ENCODE measurements at regions not wholly inside any gene's neighbourhood (a gene's known extent, or its start where the extent isn't known, plus 50 kb on each side); places are given as distances from the start of the nearest gene placed in this dataset.

- intact Hi-C loops (cut with micrococcal nuclease) = no loop called here
- no peak overlapping the region for H3K4me2 ChIP-seq (ENCODE audit: low read length)
- H3K4me1 ChIP-seq (ENCODE audit: control insufficient read depth in 1 of 2, insufficient read depth in 2 of 2, low read length in 2 of 2) = no peaks in the 10 kb centered on the region
- no TSS peak for BruUV-seq (replicated peaks)
- no peak overlapping the region for H3K4me3 ChIP-seq (replicated peaks in 1 of 2; ENCODE audit: low read depth in 1 of 2, low read length in 2 of 2)
- no peaks in the 10 kb centered on the region for H3K79me2 ChIP-seq (ENCODE audit: insufficient read depth, low read length)
- no peaks in the 10 kb centered on the region for H4K20me1 ChIP-seq (ENCODE audit: insufficient read depth)
- ChIA-PET RAD21 (ENCODE audit: low non-redundant PET in 1 of 2, low total read pairs in 2 of 2, uncharacterized antibody in 2 of 2, unreplicated experiment in 2 of 2) (no interaction called here), POLR2A (no interaction called here), CTCF (no interaction called here)
- no peak overlapping the region for H3K9ac ChIP-seq (ENCODE audit: low read length)
- DNase-seq (ENCODE audit: low read depth, low spot score) = no peak
- peaks cover 10% of the 10 kb centered on the region for H3K27me3 ChIP-seq (ENCODE audit: insufficient read depth, low read length)
- no peaks in the 10 kb centered on the region for H3K9me3 ChIP-seq (ENCODE audit: control insufficient read depth in 1 of 2, insufficient read depth in 1 of 2, low read depth in 1 of 2, low read length in 2 of 2)
- ATAC-seq = no peak
- H3K27ac ChIP-seq (ENCODE audit: low read depth, low read length) = no peak overlapping the region
- TF ChIP-seq ZNF274 (IDR thresholded peaks at IDR 0.05; ENCODE audit: low read depth, low read length) (no peak), SP1 (IDR thresholded peaks at IDR 0.05; ENCODE audit: low read depth) (no peak), JUND (IDR thresholded peaks at IDR 0.05) (no peak), TCF7L2 (IDR thresholded peaks at IDR 0.05; ENCODE audit: borderline replicate concordance, extremely low read depth, insufficient read depth, insufficient read length) (no peak), MAX (IDR thresholded peaks at IDR 0.05) (no peak), YY1 (IDR thresholded peaks at IDR 0.05; ENCODE audit: extremely low read depth, insufficient replicate concordance, low read depth, low read length) (no peak), SIN3A (IDR thresholded peaks at IDR 0.05; ENCODE audit: low read depth) (no peak), ATF3 (IDR thresholded peaks at IDR 0.05) (no peak), EGR1 (IDR thresholded peaks at IDR 0.05; ENCODE audit: low read depth) (no peak), FOSL1 (IDR thresholded peaks at IDR 0.05; ENCODE audit: low read depth) (no peak), ELF1 (IDR thresholded peaks at IDR 0.05; ENCODE audit: borderline replicate concordance, low read depth) (no peak), ZFX (IDR thresholded peaks at IDR 0.05) (no peak)
- H2AFZ ChIP-seq (ENCODE audit: low read depth, low read length, poor library complexity, severe bottlenecking) = no peak overlapping the region
- no peaks in the 10 kb centered on the region for H3K36me3 ChIP-seq (ENCODE audit: control insufficient read depth in 1 of 2, insufficient read depth in 2 of 2, low read length in 2 of 2)
- no peaks in the 10 kb centered on the region for H3K9me2 ChIP-seq (ENCODE audit: insufficient read depth)
Measured at GRCh38 chr1:58223522-58223921, 323.0 kb downstream of the OMA1 start.

- ChIA-PET POLR2A (no interaction called here), CTCF (no interaction called here)
- BruUV-seq (replicated peaks) = no TSS peak
- TF ChIP-seq JUND (IDR thresholded peaks at IDR 0.05) = no peak
- no peak for TF ChIP-seq YY1 (IDR thresholded peaks at IDR 0.05; ENCODE audit: extremely low read depth, insufficient replicate concordance, low read depth, low read length)
- no peak for TF ChIP-seq EZH2phosphoT487 (IDR thresholded peaks at IDR 0.05; ENCODE audit: borderline replicate concordance)
- TF ChIP-seq EGR1 (IDR thresholded peaks at IDR 0.05; ENCODE audit: low read depth) = no peak
- TF ChIP-seq ATF3 (IDR thresholded peaks at IDR 0.05) = no peak
- no peak for TF ChIP-seq SRF (IDR thresholded peaks at IDR 0.05; ENCODE audit: low read depth)
- no peak for TF ChIP-seq CTCF (IDR thresholded peaks at IDR 0.05 in 2 of 3, conservative IDR thresholded peaks at IDR 0.05 in 1 of 3; ENCODE audit: borderline replicate concordance in 1 of 3, insufficient read depth in 1 of 3, low read depth in 2 of 3, low read length in 2 of 3)
- no peak for TF ChIP-seq SIN3A (IDR thresholded peaks at IDR 0.05; ENCODE audit: low read depth)
- TF ChIP-seq ZBTB33 (IDR thresholded peaks at IDR 0.05; ENCODE audit: extremely low read depth, insufficient replicate concordance, low read length) = no peak
Measured at GRCh38 chr1:58220836-58221472, 325.6 kb downstream of the OMA1 start.

More at GRCh38 chr1:58220836-58221472, 325.6 kb downstream of the OMA1 start:
- no peaks in the 10 kb centered on the region for H3K36me3 ChIP-seq (ENCODE audit: control insufficient read depth in 1 of 2, insufficient read depth in 2 of 2, low read length in 2 of 2)
- no peaks in the 10 kb centered on the region for H3K9me3 ChIP-seq (ENCODE audit: control insufficient read depth in 1 of 2, insufficient read depth in 1 of 2, low read depth in 1 of 2, low read length in 2 of 2)
- peaks cover 6% of the 10 kb centered on the region for H3K27me3 ChIP-seq (ENCODE audit: insufficient read depth, low read length)
- no peak overlapping the region for H3K9ac ChIP-seq (ENCODE audit: low read length)
- no peaks in the 10 kb centered on the region for H3K79me2 ChIP-seq (ENCODE audit: insufficient read depth, low read length)
- ATAC-seq (no peak), DNase-seq (ENCODE audit: low read depth, low spot score) (no peak)
- H3K9me2 ChIP-seq (ENCODE audit: insufficient read depth) = no peaks in the 10 kb centered on the region
- no peak overlapping the region for H2AFZ ChIP-seq (ENCODE audit: low read depth, low read length, poor library complexity, severe bottlenecking)
- intact Hi-C loops (cut with micrococcal nuclease) = no loop called here
- H4K20me1 ChIP-seq (ENCODE audit: insufficient read depth) = no peaks in the 10 kb centered on the region
- H3K4me3 ChIP-seq (replicated peaks in 1 of 2; ENCODE audit: low read depth in 1 of 2, low read length in 2 of 2) = no peak overlapping the region
- H3K4me2 ChIP-seq (ENCODE audit: low read length) = no peak overlapping the region
- no peak overlapping the region for H3K27ac ChIP-seq (ENCODE audit: low read depth, low read length)
- RAD21 ChIA-PET (ENCODE audit: low non-redundant PET in 1 of 2, low total read pairs in 2 of 2, uncharacterized antibody in 2 of 2, unreplicated experiment in 2 of 2) = no interaction called here
- no peaks in the 10 kb centered on the region for H3K4me1 ChIP-seq (ENCODE audit: control insufficient read depth in 1 of 2, insufficient read depth in 2 of 2, low read length in 2 of 2)
